GM12878 (cell line): ENCODE measurements at regions not wholly inside any gene's neighbourhood (a gene's known extent, or its start where the extent isn't known, plus 50 kb on each side); places are given as distances from the start of the nearest gene placed in this dataset.

Experiments used
- ATAC-seq: fragments of 200-7000 bp; cut with Tn5 transposase; 3 replicates; pipeline ENCODE4 v1.9.1; 2020; ENCODE audit warnings: mild to moderate bottlenecking, moderate library complexity
- BruUV-seq: library from RNA; stranded (reverse); fragments of 400-500 nt; replicated peaks from 2 replicates; lab custom pipeline; 2021; lab: Mats Ljungman, UMichigan
- CTCF ChIA-PET: fragments of 300-600 bp; sonication (Branson Sonifier 250); formaldehyde crosslinking; extraction: SDS; loops from one replicate; lab custom pipeline; 2021; ENCODE audit warnings: inconsistent platforms; lab: Yijun Ruan, JAX
- POLR2A ChIA-PET: fragments of 350-600 bp; formaldehyde crosslinking; extraction: SDS; loops from one replicate; lab custom pipeline; 2021; ENCODE audit warnings: inconsistent platforms; lab: Charles Lee
- RAD21 ChIA-PET: fragments of 300-600 bp; sonication (Branson Sonifier 250); formaldehyde crosslinking; loops from one replicate; lab custom pipeline; 2023; ENCODE audit warnings: antibody characterized with exemption; ENCODE audit not compliant: unreplicated experiment; lab: Charles Lee
- SMC1A ChIA-PET: fragments of 300-600 bp; sonication (Branson Sonifier 250); formaldehyde crosslinking; loops from one replicate; lab custom pipeline; 2023; ENCODE audit not compliant: unreplicated experiment, uncharacterized antibody; lab: Charles Lee
- DNase-seq: peaks from one replicate; pipeline ENCODE4 v3.0.0-alpha.2; 2011; ENCODE audit warnings: low read depth, low spot score
- FAIRE-seq: peaks from 3 replicates; lab custom pipeline; 2011; peaks lifted over from hg19 to GRCh38; lab: Jason Lieb, UNC
- H2AFZ ChIP-seq: 2 replicates; pipeline ENCODE4 v1.6.0; 2011; ENCODE audit warnings: low read depth, low read length, control low read depth; ENCODE audit not compliant: control insufficient read depth
- H3K27ac ChIP-seq: 2 replicates; pipeline ENCODE4 v1.5.1; 2011; ENCODE audit warnings: control low read depth; ENCODE audit not compliant: control insufficient read depth, insufficient read depth
- H3K27me3 ChIP-seq, 2 experiments: replicated peaks in 1 of 2; 2 replicates each; pipeline versions ENCODE4 v1.6.0 to v1.6.1; 2011; ENCODE audit warnings: low read length in 1 of 2; ENCODE audit not compliant: control insufficient read depth in 2 of 2, insufficient read depth in 2 of 2
- H3K36me3 ChIP-seq, 2 experiments: 2 replicates each; pipeline ENCODE4 v1.5.1; 2011; ENCODE audit warnings: low read length in 1 of 2; ENCODE audit not compliant: control insufficient read depth in 2 of 2, insufficient read depth in 2 of 2
- H3K4me1 ChIP-seq: 2 replicates; pipeline ENCODE4 v1.6.1; 2011; ENCODE audit warnings: mild to moderate bottlenecking, low read length, moderate library complexity, mixed read lengths; ENCODE audit not compliant: control insufficient read depth, insufficient read depth
- H3K4me2 ChIP-seq: 2 replicates; pipeline ENCODE4 v1.6.0; 2011; ENCODE audit warnings: control low read depth; ENCODE audit not compliant: control insufficient read depth, insufficient read depth
- H3K4me3 ChIP-seq: fragments of 200-600 bp; sonication (generic); 2 replicates; pipeline ENCODE4 v1.5.1; 2016
- H3K79me2 ChIP-seq: 2 replicates; pipeline ENCODE4 v1.6.0; 2011; ENCODE audit warnings: low read length; ENCODE audit not compliant: control insufficient read depth, insufficient read depth
- H3K9ac ChIP-seq: 2 replicates; pipeline ENCODE4 v1.8.0; 2011; ENCODE audit warnings: low read length, control low read depth, mixed read lengths; ENCODE audit not compliant: control insufficient read depth, insufficient read depth
- H3K9me3 ChIP-seq: replicated peaks from 3 replicates; pipeline ENCODE4 v1.5.1; 2011; ENCODE audit warnings: mild to moderate bottlenecking, low read length; ENCODE audit not compliant: control insufficient read depth, insufficient read depth
- H4K20me1 ChIP-seq: 2 replicates; pipeline ENCODE4 v1.6.0; 2011; ENCODE audit not compliant: control insufficient read depth, insufficient read depth
- CBX3 ChIP-seq: fragments of 200-600 bp; sonication (generic); IDR thresholded peaks from 2 replicates; pipeline ENCODE4 v1.6.1; 2016; ENCODE audit warnings: low read depth, borderline replicate concordance
- E4F1 ChIP-seq: fragments of 450-650 bp; IDR thresholded peaks from 2 replicates; pipeline ENCODE4 v1.6.1; 2018; ENCODE audit warnings: borderline replicate concordance, mild to moderate bottlenecking; ENCODE audit not compliant: partially characterized antibody
- MEF2A ChIP-seq: IDR thresholded peaks from 2 replicates; pipeline ENCODE4 v1.6.1; 2011; ENCODE audit warnings: low read depth, mild to moderate bottlenecking, low read length, moderate library complexity; ENCODE audit not compliant: insufficient read depth
- NBN ChIP-seq: fragments of 450-650 bp; IDR thresholded peaks from 2 replicates; pipeline ENCODE4 v1.6.1; 2016
- NR2C2 ChIP-seq: IDR thresholded peaks from 2 replicates; pipeline ENCODE4 v1.6.1; 2011; ENCODE audit warnings: borderline replicate concordance, low read depth; ENCODE audit not compliant: control insufficient read depth, insufficient read length
- NR2F1 ChIP-seq: fragments of 450-650 bp; conservative IDR thresholded peaks from 2 replicates; pipeline ENCODE4 v1.6.1; 2017; ENCODE audit warnings: mild to moderate bottlenecking
- PBX3 ChIP-seq: IDR thresholded peaks from 2 replicates; pipeline ENCODE4 v1.6.1; 2011; ENCODE audit warnings: mild to moderate bottlenecking, low read depth, low read length, moderate library complexity; ENCODE audit not compliant: insufficient replicate concordance
- POLR2A ChIP-seq: IDR thresholded peaks from 2 replicates; pipeline ENCODE4 v1.6.1; 2011; ENCODE audit warnings: low read depth, mild to moderate bottlenecking, low read length
- RAD21 ChIP-seq: IDR thresholded peaks from 2 replicates; pipeline ENCODE4 v1.6.1; 2011; ENCODE audit warnings: mild to moderate bottlenecking, low read depth, low read length, moderate library complexity; ENCODE audit not compliant: insufficient read depth
- RAD51 ChIP-seq: fragments of 450-650 bp; IDR thresholded peaks from 2 replicates; pipeline ENCODE4 v1.6.1; 2016; ENCODE audit warnings: moderate library complexity, mild to moderate bottlenecking, inconsistent platforms
- RB1 ChIP-seq: fragments of 450-650 bp; formaldehyde crosslinking; IDR thresholded peaks from 2 replicates; pipeline ENCODE4 v1.6.1; 2017; ENCODE audit warnings: mild to moderate bottlenecking, borderline replicate concordance
- RELA ChIP-seq: fragments of 450-650 bp; IDR thresholded peaks from 2 replicates; pipeline ENCODE4 v1.8.0; 2014; ENCODE audit warnings: borderline replicate concordance; ENCODE audit not compliant: partially characterized antibody
- SPI1 ChIP-seq: IDR thresholded peaks from 2 replicates; pipeline ENCODE4 v1.6.1; 2011; ENCODE audit warnings: low read depth, mild to moderate bottlenecking, low read length, moderate library complexity, borderline replicate concordance; ENCODE audit not compliant: insufficient read depth
- TAF1 ChIP-seq: IDR thresholded peaks from 2 replicates; pipeline ENCODE4 v1.6.1; 2011; ENCODE audit warnings: mild to moderate bottlenecking, low read depth, low read length, borderline replicate concordance
- USF2 ChIP-seq: IDR thresholded peaks from 2 replicates; pipeline ENCODE4 v1.6.1; 2011; ENCODE audit warnings: low read depth, low read length, improper control_type of control experiment, borderline replicate concordance
- ZBED1 ChIP-seq: IDR thresholded peaks from 2 replicates; pipeline ENCODE4 v1.6.1; 2016; ENCODE audit warnings: borderline replicate concordance
- WGBS: methylation state at CpG from one replicate; pipeline ENCODE4 v1.1.6; 2016; ENCODE audit warnings: low lambda C conversion rate; ENCODE audit not compliant: insufficient replicate concordance, insufficient coverage; ENCODE audit errors: missing lambda C conversion rate; 5-methylcytosine and 5-hydroxymethylcytosine counted together
- in situ Hi-C: fragments of 300-500 bp; cut with MboI; formaldehyde crosslinking; loops from 9 replicates; pipeline ENCODE4 v1.14.3; 2018; ENCODE audit warnings: mixed read lengths
- intact Hi-C: fragments of 100-400 bp; cut with micrococcal nuclease; formaldehyde crosslinking; loops from one replicate; pipeline ENCODE4 v1.14.2; 2022; ENCODE audit not compliant: unreplicated experiment
- TF ChIP-seq, protein P1 (sequence below): IDR thresholded peaks from 2 replicates; pipeline ENCODE4 v1.6.1; 2012; ENCODE audit warnings: low read length, inconsistent platforms
- TF ChIP-seq, protein P2 (sequence below): fragments of 450-650 bp; IDR thresholded peaks from 2 replicates; pipeline ENCODE4 v1.6.1; 2014; ENCODE audit warnings: mild to moderate bottlenecking

GRCh38 chr10:52578871-52579405 is 193.6 kb downstream of the MBL2 start:
- in situ Hi-C loops, result no loop called here
- ChIA-PET SMC1A (no interaction called here), POLR2A (no interaction called here), RAD21 (no interaction called here), CTCF (interaction anchor here (0.6 kb wide), 1 partner anchor 12 kb away, joined by 3 read pairs; no protein-coding TSS in a partner anchor)
- Histone ChIP-seq H3K36me3 (no peaks in the 10 kb centered on the region), H2AFZ (no peak overlapping the region), H3K9ac (no peak overlapping the region), H3K9me3 (no peaks in the 10 kb centered on the region), H3K4me2 (no peak overlapping the region), H3K79me2 (no peaks in the 10 kb centered on the region), H4K20me1 (no peaks in the 10 kb centered on the region), H3K4me3 (no peak overlapping the region), H3K4me1 (no peaks in the 10 kb centered on the region), H3K27ac (no peak overlapping the region), H3K27me3 (no peaks in the 10 kb centered on the region)
- WGBS, result 41% methylated on average over 5 of the region's 5 CpGs
- intact Hi-C loops, result no loop called here
- no TSS peak for BruUV-seq
- no peak for DNase-seq
- no peak for ATAC-seq
- FAIRE-seq, result no peak
- TF ChIP-seq PBX3 (no peak), E4F1 (no peak), ZBED1 (no peak), RAD51 (no peak), NR2C2 (no peak), RB1 (no peak), RAD21 (no peak), TAF1 (no peak), CBX3 (no peak), MEF2A (no peak), NR2F1 (no peak), POLR2A (no peak), RELA (no peak), NBN (no peak), SPI1 (no peak), USF2 (no peak)
- TF ChIP-seq, protein P1, sequence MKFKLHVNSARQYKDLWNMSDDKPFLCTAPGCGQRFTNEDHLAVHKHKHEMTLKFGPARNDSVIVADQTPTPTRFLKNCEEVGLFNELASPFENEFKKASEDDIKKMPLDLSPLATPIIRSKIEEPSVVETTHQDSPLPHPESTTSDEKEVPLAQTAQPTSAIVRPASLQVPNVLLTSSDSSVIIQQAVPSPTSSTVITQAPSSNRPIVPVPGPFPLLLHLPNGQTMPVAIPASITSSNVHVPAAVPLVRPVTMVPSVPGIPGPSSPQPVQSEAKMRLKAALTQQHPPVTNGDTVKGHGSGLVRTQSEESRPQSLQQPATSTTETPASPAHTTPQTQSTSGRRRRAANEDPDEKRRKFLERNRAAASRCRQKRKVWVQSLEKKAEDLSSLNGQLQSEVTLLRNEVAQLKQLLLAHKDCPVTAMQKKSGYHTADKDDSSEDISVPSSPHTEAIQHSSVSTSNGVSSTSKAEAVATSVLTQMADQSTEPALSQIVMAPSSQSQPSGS, result no peak
- TF ChIP-seq, protein P2, sequence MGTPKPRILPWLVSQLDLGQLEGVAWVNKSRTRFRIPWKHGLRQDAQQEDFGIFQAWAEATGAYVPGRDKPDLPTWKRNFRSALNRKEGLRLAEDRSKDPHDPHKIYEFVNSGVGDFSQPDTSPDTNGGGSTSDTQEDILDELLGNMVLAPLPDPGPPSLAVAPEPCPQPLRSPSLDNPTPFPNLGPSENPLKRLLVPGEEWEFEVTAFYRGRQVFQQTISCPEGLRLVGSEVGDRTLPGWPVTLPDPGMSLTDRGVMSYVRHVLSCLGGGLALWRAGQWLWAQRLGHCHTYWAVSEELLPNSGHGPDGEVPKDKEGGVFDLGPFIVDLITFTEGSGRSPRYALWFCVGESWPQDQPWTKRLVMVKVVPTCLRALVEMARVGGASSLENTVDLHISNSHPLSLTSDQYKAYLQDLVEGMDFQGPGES, result no peak
